DND-41 (cell line): ENCODE measurements at regions not wholly inside any gene's neighbourhood (a gene's known extent, or its start where the extent isn't known, plus 50 kb on each side); places are given as distances from the start of the nearest gene placed in this dataset.

Experiments
- ATAC-seq: fragments of 200-7000 bp; cut with Tn5 transposase; 3 replicates; pipeline ENCODE4 v1.9.1; 2021; ENCODE audit warnings: low read depth; ENCODE audit not compliant: insufficient read depth
- DNase-seq: peaks from one replicate; pipeline ENCODE4 v3.0.0-alpha.2; 2020
- H2AFZ ChIP-seq: 2 replicates; pipeline ENCODE4 v1.6.0; 2012; ENCODE audit warnings: low read depth, low read length
- H3K27ac ChIP-seq: 2 replicates; pipeline ENCODE4 v1.5.1; 2012; ENCODE audit warnings: low read length, inconsistent platforms
- H3K27me3 ChIP-seq: fragments of 200-600 bp; sonication (generic); 2 replicates; pipeline ENCODE4 v1.6.0; 2012; ENCODE audit warnings: low read length, mild to moderate bottlenecking, inconsistent platforms; ENCODE audit not compliant: insufficient read depth, poor library complexity
- H3K36me3 ChIP-seq: 2 replicates; pipeline ENCODE4 v1.5.1; 2012; ENCODE audit warnings: low read length, inconsistent platforms; ENCODE audit not compliant: insufficient read depth
- H3K4me1 ChIP-seq: 2 replicates; pipeline ENCODE4 v1.5.1; 2012; ENCODE audit warnings: mild to moderate bottlenecking, low read length; ENCODE audit not compliant: insufficient read depth
- H3K4me2 ChIP-seq: 2 replicates; pipeline ENCODE4 v1.6.0; 2012; ENCODE audit warnings: mild to moderate bottlenecking, moderate library complexity, low read length, inconsistent platforms; ENCODE audit not compliant: insufficient read depth
- H3K4me3 ChIP-seq, 2 experiments: fragments of 200-600 bp in 1 of 2; shearing (Covaris generic) in 1 of 2; 2 replicates each; pipeline ENCODE4 v1.5.1; 2012 to 2016; ENCODE audit warnings: inconsistent platforms in 2 of 2, low read length in 2 of 2, mild to moderate bottlenecking in 2 of 2, low read depth in 1 of 2, moderate library complexity in 1 of 2
- H3K79me2 ChIP-seq: 2 replicates; pipeline ENCODE4 v1.6.0; 2012; ENCODE audit warnings: low read length, inconsistent platforms; ENCODE audit not compliant: insufficient read depth
- H3K9ac ChIP-seq: 2 replicates; pipeline ENCODE4 v1.6.0; 2012; ENCODE audit warnings: low read depth, mild to moderate bottlenecking, inconsistent platforms, low read length, moderate library complexity
- H3K9me3 ChIP-seq: 2 replicates; pipeline ENCODE4 v1.5.1; 2012; ENCODE audit warnings: low read length, moderate library complexity, mild to moderate bottlenecking, inconsistent platforms; ENCODE audit not compliant: insufficient read depth, severe bottlenecking
- H4K20me1 ChIP-seq: 2 replicates; pipeline ENCODE4 v1.6.0; 2012; ENCODE audit warnings: low read length; ENCODE audit not compliant: insufficient read depth
- EZH2 ChIP-seq: IDR thresholded peaks from 3 replicates; pipeline ENCODE4 v1.6.1; 2012; ENCODE audit warnings: borderline replicate concordance, low read depth, mild to moderate bottlenecking, moderate library complexity, low read length, inconsistent platforms; ENCODE audit not compliant: severe bottlenecking
- TF ChIP-seq, protein P1 (sequence below): IDR thresholded peaks from 2 replicates; pipeline ENCODE4 v1.5.1; 2012; ENCODE audit warnings: borderline replicate concordance, low read length, moderate library complexity, mild to moderate bottlenecking; ENCODE audit not compliant: poor library complexity, severe bottlenecking; ENCODE audit errors: extremely low read depth

- H4K20me1 ChIP-seq, result no peaks in the 10 kb centered on the region
These were observed 64.1 kb upstream of the RCN1 start for GRCh38 chr11:32026766-32027165.

GRCh38 chr11:32024948-32025347 is 65.9 kb upstream of the RCN1 start:
- no peak overlapping the region for H3K4me3 ChIP-seq
- H2AFZ ChIP-seq, result no peak overlapping the region
- H3K4me1 ChIP-seq, result no peaks in the 10 kb centered on the region
- no peak overlapping the region for H3K9ac ChIP-seq
- H3K9me3 ChIP-seq, result no peaks in the 10 kb centered on the region
- H3K27ac ChIP-seq, result no peak overlapping the region
- H3K27me3 ChIP-seq, result peaks cover 11% of the 10 kb centered on the region
- H3K79me2 ChIP-seq, result no peaks in the 10 kb centered on the region
- H4K20me1 ChIP-seq, result no peaks in the 10 kb centered on the region
- TF ChIP-seq EZH2, result no peak
- TF ChIP-seq, protein P1, sequence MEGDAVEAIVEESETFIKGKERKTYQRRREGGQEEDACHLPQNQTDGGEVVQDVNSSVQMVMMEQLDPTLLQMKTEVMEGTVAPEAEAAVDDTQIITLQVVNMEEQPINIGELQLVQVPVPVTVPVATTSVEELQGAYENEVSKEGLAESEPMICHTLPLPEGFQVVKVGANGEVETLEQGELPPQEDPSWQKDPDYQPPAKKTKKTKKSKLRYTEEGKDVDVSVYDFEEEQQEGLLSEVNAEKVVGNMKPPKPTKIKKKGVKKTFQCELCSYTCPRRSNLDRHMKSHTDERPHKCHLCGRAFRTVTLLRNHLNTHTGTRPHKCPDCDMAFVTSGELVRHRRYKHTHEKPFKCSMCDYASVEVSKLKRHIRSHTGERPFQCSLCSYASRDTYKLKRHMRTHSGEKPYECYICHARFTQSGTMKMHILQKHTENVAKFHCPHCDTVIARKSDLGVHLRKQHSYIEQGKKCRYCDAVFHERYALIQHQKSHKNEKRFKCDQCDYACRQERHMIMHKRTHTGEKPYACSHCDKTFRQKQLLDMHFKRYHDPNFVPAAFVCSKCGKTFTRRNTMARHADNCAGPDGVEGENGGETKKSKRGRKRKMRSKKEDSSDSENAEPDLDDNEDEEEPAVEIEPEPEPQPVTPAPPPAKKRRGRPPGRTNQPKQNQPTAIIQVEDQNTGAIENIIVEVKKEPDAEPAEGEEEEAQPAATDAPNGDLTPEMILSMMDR, result no peak
- no peak overlapping the region for H3K4me2 ChIP-seq
- no peaks in the 10 kb centered on the region for H3K36me3 ChIP-seq
- ATAC-seq, result no peak
- DNase-seq, result no peak

More at GRCh38 chr11:32026766-32027165, 64.1 kb upstream of the RCN1 start:
- Histone ChIP-seq H3K79me2 (no peaks in the 10 kb centered on the region), H3K9ac (no peak overlapping the region), H3K9me3 (no peaks in the 10 kb centered on the region), H3K27me3 (peaks cover 13% of the 10 kb centered on the region), H3K4me2 (no peak overlapping the region), H3K4me1 (no peaks in the 10 kb centered on the region), H3K36me3 (no peaks in the 10 kb centered on the region), H3K27ac (no peak overlapping the region), H3K4me3 (no peak overlapping the region), H2AFZ (no peak overlapping the region)
- ATAC-seq (no peak), DNase-seq (no peak)
- TF ChIP-seq, protein P1, result no peak
- no peak for TF ChIP-seq EZH2

GRCh38 chr11:32023370-32024305 is 67.2 kb upstream of the RCN1 start:
- Histone ChIP-seq H3K4me2 (no peak overlapping the region), H3K9ac (no peak overlapping the region), H3K9me3 (no peaks in the 10 kb centered on the region), H3K4me1 (no peaks in the 10 kb centered on the region), H3K27ac (no peak overlapping the region), H3K79me2 (no peaks in the 10 kb centered on the region), H3K36me3 (no peaks in the 10 kb centered on the region), H4K20me1 (no peaks in the 10 kb centered on the region), H2AFZ (no peak overlapping the region), H3K4me3 (no peak overlapping the region), H3K27me3 (peaks cover 11% of the 10 kb centered on the region)
- TF ChIP-seq, protein P1, result no peak
- TF ChIP-seq EZH2, result no peak
- no peak for DNase-seq
- no peak for ATAC-seq
